HG02759 (cell line): ENCODE measurements at regions not wholly inside any gene's neighbourhood (a gene's known extent, or its start where the extent isn't known, plus 50 kb on each side); places are given as distances from the start of the nearest gene placed in this dataset.
"Not testable (repeated sequence)": the region's sequence is repeated elsewhere in the genome, so short reads cannot be mapped to it uniquely, and the experiment has no call there.

Experiments
- ATAC-seq: cut with Tn5 transposase; IDR thresholded peaks from one replicate; pipeline ENCODE4 v1.9.1; 2021; ENCODE audit warnings: mild to moderate bottlenecking, moderate library complexity; ENCODE audit not compliant: unreplicated experiment

DNA sequence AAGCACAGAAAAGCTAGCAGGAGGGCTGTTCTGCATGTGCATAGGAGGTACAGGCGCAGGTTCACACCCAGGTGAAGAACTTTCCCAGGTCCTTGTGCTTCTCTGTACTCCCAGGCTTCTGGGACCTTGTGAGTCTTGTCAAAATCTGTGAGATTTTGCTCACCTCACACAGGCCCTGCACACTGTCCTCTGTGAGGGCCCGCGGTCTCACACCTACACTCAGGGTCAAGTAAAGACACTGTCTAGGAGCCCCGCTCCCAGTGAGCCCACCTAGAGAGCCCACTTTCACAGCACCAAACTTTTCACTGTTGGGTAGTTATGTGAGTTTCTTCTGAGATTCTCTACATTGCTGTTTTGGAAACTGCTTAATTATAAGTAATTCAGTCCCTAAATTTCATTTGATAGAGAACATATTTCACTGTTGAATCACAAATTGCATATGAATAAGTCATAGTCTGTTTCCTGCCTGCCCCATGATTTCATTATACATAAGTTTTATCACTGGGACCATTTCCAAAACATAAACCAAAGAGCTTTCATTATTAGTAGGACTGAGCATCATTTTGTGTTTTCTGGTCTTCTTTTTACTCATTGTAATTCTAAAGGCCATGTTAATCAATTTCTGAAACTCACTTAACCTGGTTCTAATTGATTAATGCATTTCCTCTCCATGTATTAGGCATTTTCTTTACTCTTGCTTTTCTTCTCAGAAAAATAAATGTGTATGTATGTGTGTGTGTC lies 234.2 kb upstream of the SPOPL start:
- peak; percentile 77 for ATAC-seq

DNA sequence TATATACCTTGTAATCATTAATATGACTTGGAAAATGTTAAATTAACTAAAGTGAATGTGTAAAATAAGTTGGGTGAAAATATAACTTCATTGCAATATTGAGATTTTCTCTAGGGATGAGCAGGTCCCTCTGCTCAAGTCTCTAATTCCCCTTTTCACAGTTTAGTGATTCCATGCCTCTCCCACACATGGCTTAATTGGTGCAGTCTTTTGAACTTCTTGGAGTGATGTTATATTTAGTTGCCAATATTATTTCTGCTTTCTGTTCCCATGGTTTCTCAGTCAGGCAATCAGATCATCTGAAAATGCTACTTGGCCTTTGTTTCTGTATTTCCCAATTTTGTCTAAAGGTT lies 233.7 kb upstream of the SPOPL start:
- ATAC-seq, result peak; percentile 47

DNA sequence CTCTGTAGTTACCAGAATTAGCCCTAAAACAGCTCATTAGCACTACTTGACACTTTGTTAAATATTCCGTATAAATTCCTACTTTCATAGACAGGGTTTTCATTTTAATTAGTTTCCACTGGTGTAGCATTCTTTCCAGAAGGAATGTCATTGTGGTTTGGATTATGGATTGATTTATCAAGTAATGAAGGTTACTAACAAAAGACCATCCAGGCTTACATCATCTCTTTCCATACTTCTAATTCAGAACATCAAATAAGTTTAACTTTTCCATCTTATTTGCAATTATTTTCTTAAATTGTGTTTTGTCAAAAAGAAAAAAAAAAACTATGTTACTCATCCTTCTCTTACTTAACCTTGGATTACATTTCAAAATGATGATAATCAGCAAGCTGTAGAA lies 231.8 kb upstream of the SPOPL start:
- no peak for ATAC-seq

DNA sequence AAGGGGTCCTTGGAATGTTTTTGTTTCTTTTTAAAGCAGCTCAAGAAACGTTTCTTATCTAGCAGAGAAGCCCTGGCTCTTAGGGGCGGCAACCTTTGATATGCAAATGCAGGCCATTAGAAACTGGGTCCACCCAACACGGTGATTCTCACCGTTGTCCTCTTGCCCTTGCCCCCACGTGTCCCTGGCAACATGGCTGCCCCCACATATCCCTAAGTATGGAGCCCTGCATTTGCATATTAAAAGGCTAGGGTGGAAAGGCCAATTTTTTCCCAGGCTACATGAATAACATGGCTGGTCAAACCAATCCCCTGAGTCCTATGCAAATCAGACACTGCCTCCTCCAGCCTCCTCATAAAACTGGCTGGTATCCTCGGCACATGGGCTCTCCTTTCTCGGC lies 230.1 kb upstream of the SPOPL start:
- no peak for ATAC-seq

DNA sequence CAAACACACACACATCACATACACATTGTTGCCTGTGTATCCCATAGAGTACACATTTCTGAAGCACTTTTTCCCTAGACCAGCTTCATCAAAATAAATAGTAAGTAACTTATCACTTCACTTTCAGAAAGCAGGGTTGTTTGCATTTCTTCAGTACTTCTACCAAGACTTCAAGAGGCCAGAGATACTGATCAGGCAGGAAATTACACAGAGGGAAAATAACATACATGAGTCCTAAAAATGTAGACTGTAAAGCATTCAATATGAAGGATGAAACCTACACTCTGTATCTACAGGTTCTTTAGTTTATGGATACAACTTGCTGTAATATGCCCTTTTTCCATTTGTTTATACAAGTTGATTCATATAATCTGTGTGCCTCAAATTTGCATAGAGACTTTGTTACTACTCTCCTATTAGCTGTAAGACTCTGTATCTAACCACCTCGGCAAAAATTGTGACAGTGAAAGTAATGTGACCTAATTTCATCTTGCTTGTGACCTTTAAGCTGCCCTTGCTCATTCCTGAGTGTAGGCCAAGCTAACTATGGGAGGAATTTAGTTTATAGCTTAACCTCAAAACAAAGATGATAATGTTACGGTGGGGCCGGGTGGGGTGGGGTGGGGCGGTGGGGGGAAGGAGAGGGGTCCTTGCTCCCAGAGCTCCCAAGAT lies 228.9 kb upstream of the SPOPL start:
- no peak for ATAC-seq

DNA sequence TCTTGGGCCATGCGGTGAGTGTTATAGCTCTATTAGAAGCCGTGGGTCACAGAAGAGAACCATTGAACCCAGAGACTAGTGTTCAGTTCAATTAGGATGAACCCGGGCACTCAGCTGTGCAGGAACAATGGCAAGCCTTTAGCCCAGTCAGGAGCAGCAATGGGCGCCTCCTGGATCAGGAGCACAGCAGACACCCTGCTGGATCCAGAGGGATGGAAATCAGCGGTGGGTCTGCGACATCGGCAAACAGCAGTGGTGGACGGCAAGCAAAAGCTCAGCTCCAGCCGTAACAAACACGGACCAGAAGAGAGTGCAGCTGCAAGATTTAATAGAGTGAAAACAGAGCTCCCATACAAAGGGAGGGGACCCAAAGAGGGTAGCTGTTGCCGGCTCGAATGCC lies 228.3 kb upstream of the SPOPL start:
- ATAC-seq, result not testable (repeated sequence)

DNA sequence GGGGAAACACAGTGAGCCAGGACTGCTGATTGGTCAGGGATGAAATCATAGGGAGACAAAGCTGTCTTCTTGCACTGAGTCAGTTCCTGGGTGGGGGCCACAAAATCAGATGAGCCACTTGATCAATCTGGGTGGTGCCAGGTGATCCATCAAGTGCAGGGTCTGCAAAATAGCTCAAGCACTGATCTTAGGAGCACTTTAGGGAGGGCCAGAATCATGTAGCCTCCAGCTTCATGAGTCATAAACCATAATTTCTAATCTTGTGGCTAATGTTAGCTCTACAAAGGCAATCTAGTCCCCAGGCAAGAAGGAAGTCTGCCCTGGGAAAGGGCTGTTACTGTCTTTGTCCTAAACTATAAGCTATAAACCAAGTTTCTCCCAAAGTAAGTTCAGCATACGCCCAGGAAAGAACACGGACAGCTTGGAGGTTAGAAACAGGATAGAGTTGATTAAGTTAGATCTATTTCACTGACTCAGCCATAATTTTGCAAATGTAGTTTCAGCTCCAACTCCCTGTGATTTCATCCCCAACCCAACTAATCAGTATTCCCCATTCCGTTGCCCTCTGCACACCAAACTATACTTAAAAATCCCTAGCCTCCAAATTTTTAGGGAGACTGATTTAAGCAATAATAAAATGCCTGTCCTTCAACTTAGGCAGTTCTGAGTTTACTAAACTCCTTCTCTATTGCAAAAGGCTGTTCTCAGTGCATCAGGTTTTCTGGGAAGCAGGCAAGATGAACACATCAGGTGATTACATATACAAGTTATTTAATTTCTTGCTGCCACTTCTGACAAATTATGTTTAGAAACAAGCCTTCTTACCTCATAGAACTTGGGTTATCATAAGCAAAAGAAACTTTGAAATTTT lies 226.9 kb upstream of the SPOPL start:
- ATAC-seq, result no peak

DNA sequence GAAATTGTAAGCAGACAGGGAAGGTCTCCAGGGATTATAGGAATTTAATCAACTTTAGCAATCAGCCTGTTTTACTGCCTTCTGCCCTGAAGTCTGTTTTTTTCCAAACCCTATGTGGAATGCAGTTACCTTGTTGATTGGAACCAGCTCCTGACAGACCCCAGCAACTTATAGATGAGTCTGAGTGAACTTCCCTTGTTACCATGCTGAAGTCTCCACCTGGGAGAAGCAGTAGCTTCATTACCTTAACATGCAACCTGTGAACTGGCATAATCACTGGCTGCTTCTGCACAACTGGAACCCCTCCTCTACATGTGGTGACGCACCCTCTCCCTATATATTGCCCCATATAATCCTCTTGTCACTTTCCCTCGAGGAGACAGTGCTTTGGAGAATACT lies 226.3 kb upstream of the SPOPL start:
- ATAC-seq, result no peak

- no peak for ATAC-seq
Measured at GRCh38 chr2:138275881-138276280, 225.7 kb upstream of the SPOPL start.

- no peak for ATAC-seq
Measured at GRCh38 chr2:138276339-138276738, 225.2 kb upstream of the SPOPL start.

DNA sequence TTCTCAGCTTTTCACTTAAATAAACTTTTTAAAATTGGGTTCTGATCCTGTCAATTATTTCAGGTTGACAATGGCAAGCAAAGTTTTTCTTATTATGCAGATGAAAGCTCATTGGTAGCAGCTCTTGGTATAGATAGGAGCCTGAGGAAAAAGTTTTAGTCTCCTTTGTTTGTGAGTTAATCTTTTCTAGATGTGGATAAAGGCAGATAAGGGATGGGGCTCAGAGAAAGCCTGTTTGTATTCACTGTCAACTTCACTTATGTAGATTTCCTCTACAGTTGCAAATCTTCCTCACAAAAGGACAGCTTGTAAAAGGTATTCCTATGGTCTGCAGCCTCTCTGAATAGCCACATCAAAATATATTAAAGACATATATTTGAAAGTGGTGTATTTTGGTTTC lies 224.5 kb upstream of the SPOPL start:
- no peak for ATAC-seq

DNA sequence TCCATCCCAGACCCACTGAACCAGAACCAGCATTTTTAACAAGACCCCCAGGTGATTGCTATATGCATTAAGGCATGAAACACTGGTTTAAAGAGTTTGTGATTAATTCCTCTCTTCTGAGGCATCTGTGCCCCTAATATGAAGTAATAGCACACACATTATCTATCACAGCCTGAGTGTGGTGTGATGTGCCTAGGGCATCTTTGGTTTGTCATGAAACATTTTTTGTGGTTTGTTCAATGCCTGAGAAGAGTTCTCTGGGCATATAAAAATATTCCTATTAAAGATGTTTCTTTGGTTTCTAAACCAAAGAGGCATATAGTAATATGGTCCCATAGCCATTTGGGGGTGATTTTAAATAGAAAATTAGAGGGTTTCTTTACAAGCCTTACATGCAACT lies 221.7 kb upstream of the SPOPL start:
- no peak for ATAC-seq

DNA sequence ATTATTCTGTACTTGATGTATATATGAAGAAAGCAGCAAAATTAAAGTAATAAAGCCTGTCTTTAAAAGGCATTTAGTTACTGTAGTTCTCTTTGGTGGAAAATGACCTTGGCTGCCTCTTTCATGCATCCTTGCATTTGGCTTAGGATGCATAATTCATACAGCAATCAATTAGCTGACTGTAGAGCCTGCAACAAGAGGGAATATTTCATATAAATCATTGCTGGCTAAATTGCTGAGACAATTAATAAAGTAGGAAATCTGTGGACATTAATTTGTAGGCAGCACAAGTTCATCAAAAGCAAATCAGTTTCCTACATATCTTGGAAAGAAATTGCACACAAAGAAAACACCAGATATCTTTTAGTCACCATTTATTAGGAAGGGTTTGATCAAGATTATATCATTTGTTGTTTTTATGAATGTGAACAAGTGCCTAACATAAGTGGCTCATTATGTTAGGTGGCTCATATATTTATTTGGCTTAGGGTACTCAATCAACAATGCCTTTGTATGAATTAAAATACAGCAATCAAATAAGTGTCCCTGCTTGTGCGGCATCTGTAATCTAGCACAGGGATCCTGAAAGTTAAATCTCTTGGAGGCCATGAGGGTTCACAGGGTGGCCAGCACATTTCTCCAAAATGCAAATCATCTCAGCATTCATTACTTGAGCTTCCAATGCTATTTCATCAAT lies 220.4 kb upstream of the SPOPL start:
- no peak for ATAC-seq

DNA sequence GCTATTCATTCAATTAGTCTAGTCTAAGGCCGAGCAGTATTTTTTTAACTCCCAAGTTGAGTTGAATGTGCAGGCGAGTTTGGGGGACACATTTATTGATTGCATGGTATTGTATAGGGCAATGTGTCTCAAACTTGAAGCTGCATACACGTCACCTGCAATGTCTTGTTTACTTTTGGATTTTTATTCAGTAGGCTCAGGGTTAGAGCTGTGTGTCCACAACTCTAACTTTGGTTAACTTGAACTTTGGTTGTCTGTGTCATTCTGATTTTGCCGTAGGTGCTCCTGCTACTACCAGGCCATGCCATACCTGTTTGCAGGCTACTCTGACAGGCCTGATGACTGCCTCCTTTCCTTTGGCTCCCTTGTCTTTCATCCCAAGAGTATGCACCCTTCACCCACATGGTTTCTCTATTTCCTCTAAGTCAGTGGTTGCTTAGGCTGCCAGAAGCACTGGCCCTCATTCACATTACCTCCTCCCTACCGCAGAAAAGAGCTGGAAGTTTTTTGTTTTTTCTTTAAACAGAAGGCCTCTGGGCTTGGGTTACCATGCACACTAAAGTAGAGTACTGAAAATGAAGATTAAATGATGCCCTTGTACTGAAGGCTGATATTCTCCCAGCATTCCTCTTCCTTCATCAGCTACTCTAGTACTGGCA lies 219.4 kb upstream of the SPOPL start:
- ATAC-seq, result no peak

GRCh38 chr2:138291805-138292204 lies 209.8 kb upstream of the SPOPL start:
- no peak for ATAC-seq

DNA sequence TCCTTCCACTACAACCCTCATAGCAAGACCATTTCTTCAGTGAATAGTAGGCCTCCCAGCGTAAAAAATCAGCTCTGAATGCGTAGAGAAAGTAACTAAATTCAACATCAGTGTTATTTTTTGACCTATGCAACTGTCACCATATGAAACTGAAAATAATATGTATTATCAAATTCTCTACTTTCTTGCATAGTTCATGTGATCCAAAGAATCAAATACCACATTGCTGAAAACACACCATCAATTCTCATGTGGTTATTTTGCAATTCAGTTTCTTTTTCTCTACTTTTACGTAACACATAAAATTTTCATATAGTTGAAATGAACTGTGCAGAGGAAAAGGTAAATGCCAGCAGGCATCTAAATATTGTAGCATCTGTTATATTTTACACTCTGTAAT lies 208.5 kb upstream of the SPOPL start:
- ATAC-seq, result no peak

DNA sequence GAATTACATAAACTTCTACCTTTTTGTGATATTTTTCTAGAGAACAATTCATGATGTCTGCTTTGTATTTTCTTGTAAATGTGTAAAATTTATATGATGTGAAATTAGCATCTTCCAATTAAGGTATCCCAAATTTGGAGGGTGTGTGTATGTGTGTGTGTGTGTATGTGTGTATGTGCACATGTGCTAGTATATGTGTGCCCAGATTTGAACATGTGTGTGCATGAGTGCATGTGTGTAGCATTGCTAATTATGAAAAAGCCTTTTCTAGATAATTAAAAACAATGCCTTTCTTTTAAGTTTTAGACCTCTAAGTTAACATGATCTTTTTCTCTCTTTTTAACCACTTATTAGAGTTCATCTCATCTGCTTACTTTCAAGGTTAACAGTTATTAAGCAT lies 208.0 kb upstream of the SPOPL start:
- ATAC-seq, result no peak

DNA sequence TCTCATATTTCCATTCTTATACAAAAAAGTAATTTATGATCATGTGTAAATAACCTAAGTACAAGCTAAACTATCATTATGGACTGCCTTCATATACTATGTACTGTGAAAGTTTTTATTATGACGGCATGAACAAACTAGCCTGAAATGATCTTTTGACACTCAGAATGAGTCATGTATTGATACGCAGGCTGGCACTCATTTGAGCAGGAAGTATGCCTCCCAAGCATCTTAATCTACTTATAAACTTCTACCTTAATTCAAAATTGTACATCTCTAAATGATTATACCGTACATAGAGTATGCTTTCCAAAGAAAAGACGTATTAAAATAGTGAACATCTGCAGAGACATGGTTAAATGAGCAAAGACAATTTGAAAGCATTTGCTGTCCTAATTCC lies 207.1 kb upstream of the SPOPL start:
- no peak for ATAC-seq

DNA sequence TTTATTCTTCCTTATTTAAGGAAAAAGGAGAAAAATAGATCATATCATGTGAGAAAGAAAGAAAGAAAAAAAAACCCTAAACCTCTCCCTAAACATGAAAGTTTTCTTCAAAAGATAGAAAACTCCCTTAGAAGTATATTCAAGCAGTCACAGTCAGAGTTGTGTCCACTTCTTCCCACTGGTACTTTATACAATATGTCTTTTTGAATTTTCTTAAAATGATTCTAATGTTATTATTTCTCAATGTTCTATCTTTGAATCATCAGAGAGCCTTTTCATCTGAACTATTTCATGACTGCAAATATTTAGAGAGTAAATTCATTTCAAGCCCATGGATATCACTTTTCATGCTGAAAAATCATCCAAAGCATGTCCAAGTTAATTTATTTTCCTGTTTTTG lies 205.2 kb upstream of the SPOPL start:
- no peak for ATAC-seq

DNA sequence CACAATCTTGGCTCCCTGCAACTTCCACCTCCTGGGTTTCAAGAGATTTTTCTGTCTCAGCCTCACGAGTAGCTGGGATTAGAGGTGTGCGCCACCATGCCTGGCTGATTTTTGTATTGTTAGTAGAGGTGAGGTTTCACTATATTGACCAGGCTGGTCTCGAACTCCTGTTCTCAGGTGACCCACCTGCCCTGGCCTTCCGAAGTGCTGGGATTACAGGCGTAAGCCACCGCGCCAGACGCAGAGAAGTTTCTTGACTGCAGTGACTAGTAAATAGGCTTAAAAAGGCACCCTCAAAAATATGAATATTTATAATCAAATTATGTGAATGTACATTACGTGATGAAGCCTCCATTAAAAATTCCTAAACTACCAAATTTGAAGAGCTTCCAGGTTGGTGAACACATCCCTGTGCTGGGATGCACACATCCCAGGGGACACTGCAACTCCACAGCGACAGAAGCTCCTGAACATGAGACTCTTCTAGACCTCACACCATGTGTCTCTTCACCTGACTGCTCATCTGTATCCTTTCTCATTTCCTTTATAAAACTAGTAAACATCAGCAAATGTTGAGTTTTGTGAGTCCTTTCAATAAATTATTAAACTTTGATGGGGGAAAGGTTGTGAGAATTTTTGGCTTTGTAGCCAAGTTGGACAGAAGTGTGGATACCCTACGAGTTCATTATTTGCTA lies 203.3 kb upstream of the SPOPL start:
- ATAC-seq, result peak; percentile 82
